Neuronal stem cell (in vitro differentiated cells): ENCODE measurements at regions not wholly inside any gene's neighbourhood (a gene's known extent, or its start where the extent isn't known, plus 50 kb on each side); places are given as distances from the start of the nearest gene placed in this dataset.

ENCODE experiments used
- DNase-seq: peaks from one replicate; pipeline ENCODE4 v3.0.0-alpha.2; 2013; ENCODE audit warnings: low spot score
- H2AFZ ChIP-seq: one replicate; pipeline ENCODE4 v1.6.1; 2013; ENCODE audit warnings: mild to moderate bottlenecking, low read length, inconsistent platforms
- H2AK5ac ChIP-seq: 2 replicates; pipeline ENCODE4 v1.6.1; 2013; ENCODE audit warnings: low read depth, mild to moderate bottlenecking, inconsistent platforms, low read length, moderate library complexity, mixed read lengths
- H2BK120ac ChIP-seq: 2 replicates; pipeline ENCODE4 v1.6.1; 2013; ENCODE audit warnings: low read depth, mild to moderate bottlenecking, inconsistent platforms, low read length, moderate library complexity, mixed read lengths
- H2BK12ac ChIP-seq: one replicate; pipeline ENCODE4 v1.6.1; 2013; ENCODE audit warnings: low read length, inconsistent platforms
- H2BK15ac ChIP-seq: 2 replicates; pipeline ENCODE4 v1.6.1; 2013; ENCODE audit warnings: mild to moderate bottlenecking, low read length, inconsistent platforms, mixed read lengths
- H2BK5ac ChIP-seq: one replicate; pipeline ENCODE4 v1.6.1; 2013; ENCODE audit warnings: inconsistent platforms, mild to moderate bottlenecking, low read length, moderate library complexity
- H3K14ac ChIP-seq: one replicate; pipeline ENCODE4 v1.6.1; 2013; ENCODE audit warnings: low read length, inconsistent platforms
- H3K18ac ChIP-seq: 2 replicates; pipeline ENCODE4 v1.6.1; 2013; ENCODE audit warnings: low read length, inconsistent platforms
- H3K23ac ChIP-seq: 2 replicates; pipeline ENCODE4 v1.6.1; 2013; ENCODE audit warnings: low read depth, mild to moderate bottlenecking, mixed read lengths, low read length, inconsistent platforms; ENCODE audit not compliant: poor library complexity
- H3K27ac ChIP-seq: replicated peaks from 3 replicates; pipeline ENCODE4 v1.5.1; 2013; ENCODE audit warnings: low read length, inconsistent platforms
- H3K27me3 ChIP-seq, 3 experiments: 2 replicates each; pipeline ENCODE4 v1.6.1; 2013; ENCODE audit warnings: low read length in 3 of 3, mild to moderate bottlenecking in 2 of 3, inconsistent platforms in 1 of 3, low read depth in 1 of 3, mixed read lengths in 1 of 3, moderate library complexity in 1 of 3; ENCODE audit not compliant: control insufficient read depth in 3 of 3, insufficient read depth in 3 of 3
- H3K36me3 ChIP-seq, 2 donors: replicated peaks in 1 of 2; 2 replicates each; pipeline ENCODE4 v1.6.1; 2013; ENCODE audit warnings: low read length in 2 of 2; ENCODE audit not compliant: control insufficient read depth in 2 of 2, insufficient read depth in 2 of 2
- H3K4ac ChIP-seq: 2 replicates; pipeline ENCODE4 v1.6.1; 2013; ENCODE audit warnings: inconsistent platforms, mild to moderate bottlenecking, low read length, moderate library complexity
- H3K4me1 ChIP-seq, 2 donors: 1 replicate in 1 of 2; 2 replicates in 1 of 2; pipeline ENCODE4 v1.6.1; 2013; ENCODE audit warnings: low read length in 2 of 2, low read depth in 1 of 2; ENCODE audit not compliant: control insufficient read depth in 2 of 2, insufficient read depth in 1 of 2
- H3K4me2 ChIP-seq: one replicate; pipeline ENCODE4 v1.6.1; 2013; ENCODE audit warnings: mild to moderate bottlenecking, low read length, inconsistent platforms; ENCODE audit not compliant: insufficient read depth, poor library complexity, severe bottlenecking
- H3K4me3 ChIP-seq, 2 donors: 2 replicates each; pipeline ENCODE4 v1.5.1; 2013; ENCODE audit warnings: low read length in 2 of 2, mild to moderate bottlenecking in 2 of 2, inconsistent platforms in 1 of 2, moderate library complexity in 1 of 2
- H3K79me1 ChIP-seq: one replicate; pipeline ENCODE4 v1.6.1; 2013; ENCODE audit warnings: low read depth, mild to moderate bottlenecking, inconsistent platforms, low read length, moderate library complexity
- H3K9ac ChIP-seq: one replicate; pipeline ENCODE4 v1.6.1; 2013; ENCODE audit warnings: mild to moderate bottlenecking, low read depth, low read length, inconsistent platforms; ENCODE audit not compliant: poor library complexity
- H3K9me3 ChIP-seq, 2 donors: replicated peaks in 1 of 2; 2 replicates each; pipeline versions ENCODE3 to v1.6.1; 2013; ENCODE audit warnings: low read length in 2 of 2, mild to moderate bottlenecking in 2 of 2, inconsistent platforms in 1 of 2, low read depth in 1 of 2, mixed read lengths in 1 of 2, moderate library complexity in 1 of 2; ENCODE audit not compliant: control insufficient read depth in 2 of 2, insufficient read depth in 1 of 2
- H4K8ac ChIP-seq: one replicate; pipeline ENCODE4 v1.6.1; 2013; ENCODE audit warnings: low read depth, mild to moderate bottlenecking, inconsistent platforms, low read length, moderate library complexity
- H4K91ac ChIP-seq: one replicate; pipeline ENCODE4 v1.6.1; 2013; ENCODE audit warnings: low read length, low read depth, mild to moderate bottlenecking, inconsistent platforms; ENCODE audit not compliant: poor library complexity
- WGBS, 2 donors: extraction: QIAGEN DNeasy Blood & Tissue Kit; methylation state at CpG; one replicate each; pipeline ENCODE4 v1.1.7; 2013; ENCODE audit warnings: missing lambda C conversion rate in 2 of 2, mixed read lengths in 1 of 2; ENCODE audit not compliant: insufficient read length in 2 of 2, insufficient replicate concordance in 1 of 2; ENCODE audit errors: extremely low coverage in 2 of 2; 5-methylcytosine and 5-hydroxymethylcytosine counted together

GRCh38 chr6:112806163-112806865 is 459.2 kb downstream of the RFPL4B start:
- Histone ChIP-seq H2BK12ac (no peak overlapping the region), H3K18ac (no peak overlapping the region)
- WGBS, 2 donors, result no CpG with 5 or more reads among the region's 4 CpGs

GRCh38 chr6:112821476-112821875 is 474.3 kb downstream of the RFPL4B start:
- H3K27ac ChIP-seq, result no peak overlapping the region
- no peaks in the 10 kb centered on the region for H3K4me1 ChIP-seq
- no peak overlapping the region for H3K23ac ChIP-seq
- no peaks in the 10 kb centered on the region for H3K27me3 ChIP-seq
- no peak overlapping the region for H3K14ac ChIP-seq
- H3K18ac ChIP-seq, result no peak overlapping the region
- H4K91ac ChIP-seq, result no peak overlapping the region
- H3K36me3 ChIP-seq, result no peaks in the 10 kb centered on the region
- H2AK5ac ChIP-seq, result no peak overlapping the region
- no peak overlapping the region for H2BK5ac ChIP-seq
- H2BK120ac ChIP-seq, result no peak overlapping the region
- no peak overlapping the region for H2BK12ac ChIP-seq
- WGBS, 2 donors, result no CpG with 5 or more reads among the region's 1 CpG
- H3K79me1 ChIP-seq, result no peaks in the 10 kb centered on the region
- H4K8ac ChIP-seq, result no peak overlapping the region
- H3K4me3 ChIP-seq, result no peak overlapping the region
- no peak overlapping the region for H3K4ac ChIP-seq
- H3K9ac ChIP-seq, result no peak overlapping the region
- DNase-seq, result no peak
- no peak overlapping the region for H2AFZ ChIP-seq
- H3K4me2 ChIP-seq, result no peak overlapping the region
- no peak overlapping the region for H2BK15ac ChIP-seq
- no peaks in the 10 kb centered on the region for H3K9me3 ChIP-seq

More at GRCh38 chr6:112806163-112806865, 459.2 kb downstream of the RFPL4B start:
- Histone ChIP-seq H2BK120ac (no peak overlapping the region), H3K79me1 (no peaks in the 10 kb centered on the region), H3K4me2 (no peak overlapping the region), H2BK5ac (no peak overlapping the region), H3K4me1 (no peaks in the 10 kb centered on the region), H3K14ac (no peak overlapping the region), H2AK5ac (no peak overlapping the region), H3K27ac (no peak overlapping the region), H3K27me3 (no peaks in the 10 kb centered on the region), H3K36me3 (no peaks in the 10 kb centered on the region), H3K4me3 (no peak overlapping the region), H2AFZ (no peak overlapping the region), H3K9me3 (no peaks in the 10 kb centered on the region), H3K4ac (no peak overlapping the region), H2BK15ac (no peak overlapping the region), H4K8ac (no peak overlapping the region), H3K23ac (no peak overlapping the region), H3K9ac (no peak overlapping the region), H4K91ac (no peak overlapping the region)
- DNase-seq, result no peak

GRCh38 chr6:112822769-112823168 is 475.6 kb downstream of the RFPL4B start:
- H3K23ac ChIP-seq, result no peak overlapping the region
- no peak overlapping the region for H2BK5ac ChIP-seq
- no CpG with 5 or more reads among the region's 2 CpGs for WGBS, 2 donors
- no peak overlapping the region for H2AFZ ChIP-seq
- no peaks in the 10 kb centered on the region for H3K36me3 ChIP-seq
- H3K4ac ChIP-seq, result no peak overlapping the region
- H3K9ac ChIP-seq, result no peak overlapping the region
- DNase-seq, result no peak
- no peak overlapping the region for H2BK15ac ChIP-seq
- H2BK120ac ChIP-seq, result no peak overlapping the region
- no peak overlapping the region for H3K18ac ChIP-seq
- H3K4me1 ChIP-seq, result peaks cover 0 to 2% of the 10 kb centered on the region in 2 donors
- H4K91ac ChIP-seq, result no peak overlapping the region
- H3K14ac ChIP-seq, result no peak overlapping the region
- H3K4me2 ChIP-seq, result no peak overlapping the region
- H3K4me3 ChIP-seq, result no peak overlapping the region
- no peaks in the 10 kb centered on the region for H3K27me3 ChIP-seq
- no peak overlapping the region for H2BK12ac ChIP-seq
- no peaks in the 10 kb centered on the region for H3K9me3 ChIP-seq
- no peak overlapping the region for H3K27ac ChIP-seq
- no peaks in the 10 kb centered on the region for H3K79me1 ChIP-seq
- no peak overlapping the region for H2AK5ac ChIP-seq
- H4K8ac ChIP-seq, result no peak overlapping the region

GRCh38 chr6:112827793-112828192 is 480.7 kb downstream of the RFPL4B start:
- Histone ChIP-seq H2BK12ac (no peak overlapping the region), H3K9me3 (no peaks in the 10 kb centered on the region), H3K4me1 (peaks cover 3 to 5% of the 10 kb centered on the region in 2 donors), H3K4me2 (no peak overlapping the region), H2AK5ac (no peak overlapping the region), H2BK120ac (no peak overlapping the region), H3K18ac (no peak overlapping the region), H3K4ac (no peak overlapping the region), H4K8ac (no peak overlapping the region), H3K79me1 (no peaks in the 10 kb centered on the region), H3K4me3 (no peak overlapping the region), H3K14ac (no peak overlapping the region), H2BK15ac (no peak overlapping the region), H3K9ac (no peak overlapping the region), H3K27me3 (no peaks in the 10 kb centered on the region), H4K91ac (no peak overlapping the region), H2BK5ac (no peak overlapping the region), H3K23ac (no peak overlapping the region), H2AFZ (peak overlapping the region; percentile 73), H3K27ac (peak overlapping the region; percentile 17), H3K36me3 (no peaks in the 10 kb centered on the region)
- DNase-seq, result no peak
- WGBS, 2 donors, result no CpG with 5 or more reads among the region's 2 CpGs
